ENCODE measurements at regions not wholly inside any gene's neighbourhood (a gene's known extent, or its start where the extent isn't known, plus 50 kb on each side); places are given as distances from the start of the nearest gene placed in this dataset.
A peak's percentile ranks its signal among the peaks of the same experiment; 100 is the strongest.

- DNase-seq (ENCODE audit: low read depth) = no peak
- TF ChIP-seq, protein P1, sequence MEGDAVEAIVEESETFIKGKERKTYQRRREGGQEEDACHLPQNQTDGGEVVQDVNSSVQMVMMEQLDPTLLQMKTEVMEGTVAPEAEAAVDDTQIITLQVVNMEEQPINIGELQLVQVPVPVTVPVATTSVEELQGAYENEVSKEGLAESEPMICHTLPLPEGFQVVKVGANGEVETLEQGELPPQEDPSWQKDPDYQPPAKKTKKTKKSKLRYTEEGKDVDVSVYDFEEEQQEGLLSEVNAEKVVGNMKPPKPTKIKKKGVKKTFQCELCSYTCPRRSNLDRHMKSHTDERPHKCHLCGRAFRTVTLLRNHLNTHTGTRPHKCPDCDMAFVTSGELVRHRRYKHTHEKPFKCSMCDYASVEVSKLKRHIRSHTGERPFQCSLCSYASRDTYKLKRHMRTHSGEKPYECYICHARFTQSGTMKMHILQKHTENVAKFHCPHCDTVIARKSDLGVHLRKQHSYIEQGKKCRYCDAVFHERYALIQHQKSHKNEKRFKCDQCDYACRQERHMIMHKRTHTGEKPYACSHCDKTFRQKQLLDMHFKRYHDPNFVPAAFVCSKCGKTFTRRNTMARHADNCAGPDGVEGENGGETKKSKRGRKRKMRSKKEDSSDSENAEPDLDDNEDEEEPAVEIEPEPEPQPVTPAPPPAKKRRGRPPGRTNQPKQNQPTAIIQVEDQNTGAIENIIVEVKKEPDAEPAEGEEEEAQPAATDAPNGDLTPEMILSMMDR (IDR thresholded peaks at IDR 0.05; ENCODE audit: insufficient read depth, low read length) = no peak
These were observed 116.2 kb upstream of the SIRPG start for GRCh38 chr20:1773816-1774215.

DNA sequence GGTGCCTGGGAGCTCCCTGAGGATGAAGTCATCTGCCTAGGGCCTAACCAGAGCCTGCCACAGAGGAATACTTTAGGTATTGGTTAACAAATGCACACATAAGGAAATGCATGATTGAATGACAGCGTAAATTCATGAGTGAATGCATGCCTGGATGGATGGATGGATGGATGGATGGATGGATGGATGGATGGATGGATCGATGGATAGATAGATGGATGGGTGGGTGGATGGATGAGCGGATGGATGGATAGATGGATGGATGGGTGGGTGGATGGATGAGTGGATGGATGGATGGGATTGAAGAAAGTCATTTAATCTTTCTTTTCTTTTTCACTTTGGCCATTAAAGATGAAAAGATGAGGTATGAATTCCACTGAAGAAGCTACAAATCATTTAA is 111.9 kb upstream of the SIRPG start:
- no peak for DNase-seq (ENCODE audit: low read depth)
- H3K4me3 ChIP-seq (ENCODE audit: low read depth, low read length) = no peak overlapping the region
- TF ChIP-seq, protein P1 (IDR thresholded peaks at IDR 0.05; ENCODE audit: insufficient read depth, low read length) = no peak

More at GRCh38 chr20:1773816-1774215, 116.2 kb upstream of the SIRPG start:
- no peak overlapping the region for H3K4me3 ChIP-seq (ENCODE audit: low read depth, low read length)

DNA sequence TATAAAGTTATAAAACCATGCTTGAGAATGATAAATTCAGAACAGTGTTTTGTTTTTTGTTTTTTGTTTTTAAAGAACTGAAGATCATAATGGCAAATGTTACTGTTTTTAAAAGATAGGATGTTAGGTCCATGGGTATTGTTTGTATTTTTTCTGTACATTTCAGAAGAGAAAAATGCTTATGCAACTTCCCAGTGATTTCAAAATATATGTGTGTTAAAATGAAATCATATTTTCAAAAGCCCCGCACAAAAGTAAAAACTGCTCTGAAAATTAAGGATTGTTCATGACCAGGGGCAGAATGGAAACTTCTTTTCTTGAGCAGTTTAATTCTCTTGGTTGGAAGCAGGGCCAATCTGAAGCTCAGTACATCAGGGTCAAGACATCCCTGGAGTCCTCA is 109.2 kb upstream of the SIRPG start:
- H3K4me3 ChIP-seq (ENCODE audit: low read depth, low read length) = no peak overlapping the region
- no peak for DNase-seq (ENCODE audit: low read depth)
- TF ChIP-seq, protein P1 (IDR thresholded peaks at IDR 0.05; ENCODE audit: insufficient read depth, low read length) = no peak

GRCh38 chr20:1764136-1765033 is 106.8 kb upstream of the SIRPG start:
- TF ChIP-seq, protein P1 (IDR thresholded peaks at IDR 0.05; ENCODE audit: insufficient read depth, low read length) = peak; percentile 86
- peak; percentile 96 for DNase-seq (ENCODE audit: low read depth)

GRCh38 chr20:1761598-1761997 is 104.0 kb upstream of the SIRPG start:
- TF ChIP-seq, protein P1 (IDR thresholded peaks at IDR 0.05; ENCODE audit: insufficient read depth, low read length) = no peak
- H3K4me3 ChIP-seq (ENCODE audit: low read depth, low read length) = no peak overlapping the region
- DNase-seq (ENCODE audit: low read depth) = no peak

More at GRCh38 chr20:1764136-1765033, 106.8 kb upstream of the SIRPG start:
- H3K4me3 ChIP-seq (ENCODE audit: low read depth, low read length) = no peak overlapping the region

- DNase-seq (ENCODE audit: low read depth) = peak; percentile 86
- TF ChIP-seq, protein P1 (IDR thresholded peaks at IDR 0.05; ENCODE audit: insufficient read depth, low read length) = no peak
- no peak overlapping the region for H3K4me3 ChIP-seq (ENCODE audit: low read depth, low read length)
These were observed 103.5 kb upstream of the SIRPG start for GRCh38 chr20:1761116-1761515.

All from fibroblast of the aortic adventitia (primary cell).